Inflammatory macrophage treated with lipopolysaccharide for 4 hours (primary cell): ENCODE measurements at regions not wholly inside any gene's neighbourhood (a gene's known extent, or its start where the extent isn't known, plus 50 kb on each side); places are given as distances from the start of the nearest gene placed in this dataset.
"Not testable (repeated sequence)": the region's sequence is repeated elsewhere in the genome, so short reads cannot be mapped to it uniquely, and the experiment has no call there.

Experiments used
- DNase-seq: peaks from one replicate; pipeline ENCODE4 v3.0.0-alpha.2; 2020

GRCh38 chr12:83656004-83656403 lies 969.3 kb downstream of the TMTC2 start:
- DNase-seq: no peak

GRCh38 chr12:83642205-83642604 lies 955.5 kb downstream of the TMTC2 start:
- DNase-seq: no peak

- DNase-seq: no peak
Measured at GRCh38 chr12:83641789-83642188, 955.1 kb downstream of the TMTC2 start.

DNA sequence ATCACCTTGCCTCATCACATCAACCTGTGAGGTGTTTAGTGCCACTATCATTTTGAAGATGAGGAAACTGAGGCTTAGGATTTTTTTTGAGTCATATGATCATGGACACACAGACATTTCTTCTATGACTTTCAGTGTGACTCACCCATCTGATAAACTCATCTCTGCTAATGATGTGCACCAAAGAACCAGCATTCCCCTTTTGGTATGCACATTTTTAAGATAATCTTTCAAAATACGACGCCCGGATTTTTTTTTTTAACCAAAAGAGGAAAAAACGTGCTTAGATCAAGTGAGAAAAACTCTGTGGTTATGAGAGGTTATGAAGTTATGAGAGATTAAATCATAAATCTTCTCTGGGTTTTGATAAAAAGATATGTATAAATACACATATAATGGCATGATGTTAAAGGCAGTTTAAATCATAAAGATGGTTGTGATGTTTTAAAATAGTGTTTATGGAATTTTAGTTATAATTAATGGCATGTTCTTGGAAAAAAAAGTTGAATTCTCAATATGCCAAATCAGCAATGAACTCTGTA lies 948.1 kb downstream of the TMTC2 start:
- DNase-seq: no peak

DNA sequence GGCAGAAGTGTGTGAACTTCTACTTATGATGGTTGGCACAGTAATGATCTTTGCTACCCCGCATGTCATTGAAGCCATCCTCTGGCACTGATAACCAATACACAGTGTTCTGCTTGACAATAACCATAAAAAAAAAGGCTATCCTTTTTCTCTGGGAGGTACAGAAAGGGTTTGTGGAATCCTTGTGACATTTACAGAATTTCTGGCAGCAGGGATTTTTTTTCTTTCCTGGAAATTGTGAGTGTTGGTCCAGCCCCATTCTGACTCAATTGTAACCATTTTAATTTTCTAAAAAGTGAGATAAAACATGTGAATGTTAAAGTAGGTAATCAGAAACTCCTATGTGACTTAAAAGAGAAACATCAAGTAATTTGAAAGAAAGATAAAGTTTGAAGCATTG lies 943.8 kb downstream of the TMTC2 start:
- DNase-seq: no peak

GRCh38 chr12:83629931-83630330 lies 943.2 kb downstream of the TMTC2 start:
- DNase-seq: no peak

DNA sequence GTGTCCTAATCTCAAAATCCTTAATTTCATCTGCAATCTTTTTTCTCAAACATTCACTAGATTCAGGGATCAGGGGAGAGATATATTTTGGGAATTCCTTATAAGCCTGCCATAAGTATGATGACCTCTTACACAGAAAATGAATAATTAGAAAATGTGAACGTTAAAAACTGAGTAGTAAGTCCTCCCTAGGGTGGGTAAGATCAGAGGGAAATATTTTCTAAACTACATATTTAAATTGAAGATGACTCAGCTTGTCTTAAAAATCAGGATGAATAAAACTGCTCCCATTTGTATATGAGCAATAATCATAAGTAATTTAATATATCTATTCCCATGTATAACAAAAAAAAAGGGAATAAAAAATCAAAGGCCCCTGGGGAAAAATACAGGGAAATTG lies 935.5 kb downstream of the TMTC2 start:
- no peak for DNase-seq

- DNase-seq: no peak
Measured at GRCh38 chr12:83619973-83620372, 933.3 kb downstream of the TMTC2 start.

GRCh38 chr12:83615152-83615551 lies 928.4 kb downstream of the TMTC2 start:
- no peak for DNase-seq

DNA sequence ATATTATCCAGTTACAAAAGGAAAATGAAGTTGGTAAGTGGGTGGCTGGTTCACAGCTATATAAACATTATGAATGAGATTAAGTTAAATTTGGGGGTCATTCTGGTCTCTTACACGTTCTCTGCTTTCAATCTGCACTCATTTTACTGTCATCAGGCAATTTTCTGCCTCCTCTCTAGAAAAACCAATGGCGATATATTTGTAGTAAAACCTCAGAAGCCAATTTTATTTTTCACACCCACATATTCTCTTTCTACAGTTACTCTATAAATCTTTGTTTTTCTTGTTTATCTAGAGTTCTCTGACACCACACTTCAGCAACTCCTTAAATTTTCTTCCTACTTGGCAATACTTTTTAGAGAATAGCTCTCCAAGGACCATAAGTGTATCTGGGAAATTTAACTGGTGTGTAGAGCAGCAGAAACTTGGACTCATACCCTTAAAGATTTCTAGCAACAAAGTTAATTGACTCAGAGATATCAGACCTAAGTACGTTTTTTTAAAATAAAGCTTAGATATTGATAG lies 926.9 kb downstream of the TMTC2 start:
- DNase-seq: no peak

- no peak for DNase-seq
Measured at GRCh38 chr12:83603106-83603505, 916.4 kb downstream of the TMTC2 start.

DNA sequence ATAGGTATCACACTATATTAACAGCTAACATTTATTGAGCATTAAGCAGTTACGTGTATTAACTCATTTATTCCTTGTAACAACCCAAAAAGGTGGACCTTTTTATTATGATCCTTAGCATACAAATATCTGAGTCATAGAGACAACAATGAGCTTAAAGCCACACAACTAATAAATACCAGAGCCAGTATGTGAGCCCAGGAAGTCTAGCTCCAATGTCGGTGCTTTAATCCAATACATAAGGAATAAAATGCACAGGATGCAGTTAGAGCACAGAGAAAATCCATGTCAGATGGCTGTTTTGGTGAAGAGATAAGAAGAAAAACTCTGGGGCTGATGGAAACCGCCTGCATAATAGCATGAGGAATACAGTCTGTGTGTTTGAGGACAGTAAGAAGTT lies 888.6 kb downstream of the TMTC2 start:
- no peak for DNase-seq

DNA sequence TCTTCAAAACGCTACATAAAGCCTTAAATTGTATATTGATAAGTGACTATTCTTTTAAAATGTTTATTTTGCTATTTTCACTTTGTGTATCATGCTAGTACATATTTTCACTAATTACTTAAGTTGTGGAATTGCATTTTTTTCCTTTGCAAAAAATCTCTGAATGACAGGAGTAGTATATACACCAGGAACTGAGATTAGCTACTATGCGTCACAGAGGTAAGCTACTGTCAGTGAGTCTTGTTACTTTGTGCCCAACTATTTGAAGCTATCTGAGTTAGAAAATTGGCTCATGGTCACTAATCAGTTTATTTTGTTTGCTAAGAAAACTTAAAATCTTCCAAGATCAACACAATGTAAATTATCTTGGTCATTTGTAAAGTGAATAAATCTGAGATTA lies 887.4 kb downstream of the TMTC2 start:
- no peak for DNase-seq

DNA sequence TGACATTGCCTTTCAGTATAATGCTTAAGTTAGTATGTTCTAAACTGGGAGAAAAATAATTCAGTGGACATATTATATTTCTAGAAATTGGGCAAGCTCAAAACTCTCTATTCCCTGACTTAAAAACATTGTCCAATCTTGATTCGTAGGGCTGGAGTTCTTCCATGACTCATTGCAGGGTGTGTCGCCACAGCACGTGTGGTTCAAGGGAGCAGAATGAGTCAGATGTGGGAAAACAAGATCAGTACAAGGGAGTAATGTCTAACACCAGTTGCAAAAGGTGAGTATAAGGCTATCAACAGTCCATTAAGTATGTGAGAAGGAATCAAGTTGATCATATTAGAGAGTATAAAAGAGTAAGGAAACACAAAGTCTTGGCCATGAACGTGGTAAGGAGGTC lies 887.0 kb downstream of the TMTC2 start:
- DNase-seq: no peak

DNA sequence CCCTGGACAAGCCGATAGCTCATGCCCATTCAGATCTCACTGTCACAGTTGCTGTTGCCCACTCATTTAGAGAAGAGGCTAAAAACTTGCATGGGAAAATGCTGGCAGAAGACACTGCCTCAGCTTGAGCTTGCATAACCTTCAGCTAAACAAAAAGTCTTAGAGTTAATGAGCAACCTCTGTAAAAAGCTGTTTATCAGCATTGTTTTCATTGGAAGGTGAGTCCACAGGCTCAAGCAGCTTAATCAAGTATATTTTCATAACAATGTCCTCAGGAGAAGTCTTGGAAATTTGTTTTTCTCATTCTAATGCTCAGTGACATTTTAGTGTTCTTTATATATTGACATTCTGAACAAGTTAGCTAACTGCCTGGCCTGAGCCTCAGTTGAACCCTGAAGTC lies 872.9 kb downstream of the TMTC2 start:
- DNase-seq: no peak

DNA sequence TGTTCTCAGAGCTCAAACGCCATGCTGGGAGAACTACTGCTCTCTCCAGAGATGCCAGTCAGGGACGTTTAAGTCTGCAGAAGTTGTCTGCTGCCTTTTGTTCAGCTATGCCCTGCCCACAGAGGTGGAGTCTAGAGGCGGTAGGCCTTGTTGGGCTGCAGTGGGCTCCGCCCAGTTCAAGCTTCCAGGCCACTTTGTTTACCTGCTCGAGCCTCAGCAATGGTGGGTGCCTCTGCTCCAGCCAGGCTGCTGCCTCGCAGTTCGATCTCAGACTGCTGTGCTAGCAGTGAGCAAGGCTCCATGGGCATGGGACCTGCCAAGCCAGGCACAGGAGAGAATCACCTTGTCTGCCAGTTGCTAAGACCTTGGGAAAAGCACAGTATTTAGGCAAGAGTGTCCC lies 869.3 kb downstream of the TMTC2 start:
- not testable (repeated sequence) for DNase-seq

DNA sequence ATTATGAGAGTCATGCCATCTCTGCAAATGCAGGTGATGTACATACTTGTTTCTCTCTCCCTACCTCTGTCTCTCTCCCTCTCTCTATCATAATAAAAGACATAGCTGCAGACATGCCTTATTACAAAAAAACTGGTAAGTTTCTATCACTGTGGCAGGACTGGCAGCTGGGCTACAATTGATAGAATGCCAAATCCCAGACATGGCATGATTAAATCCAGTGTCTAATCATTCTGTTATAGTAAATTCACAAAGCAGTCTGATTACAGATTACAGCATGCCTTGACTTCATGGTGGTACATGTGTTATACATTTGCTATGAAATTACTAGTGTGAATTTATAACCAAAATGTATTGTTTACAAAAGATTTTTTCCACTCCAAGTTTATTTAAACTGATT lies 854.7 kb downstream of the TMTC2 start:
- no peak for DNase-seq

DNA sequence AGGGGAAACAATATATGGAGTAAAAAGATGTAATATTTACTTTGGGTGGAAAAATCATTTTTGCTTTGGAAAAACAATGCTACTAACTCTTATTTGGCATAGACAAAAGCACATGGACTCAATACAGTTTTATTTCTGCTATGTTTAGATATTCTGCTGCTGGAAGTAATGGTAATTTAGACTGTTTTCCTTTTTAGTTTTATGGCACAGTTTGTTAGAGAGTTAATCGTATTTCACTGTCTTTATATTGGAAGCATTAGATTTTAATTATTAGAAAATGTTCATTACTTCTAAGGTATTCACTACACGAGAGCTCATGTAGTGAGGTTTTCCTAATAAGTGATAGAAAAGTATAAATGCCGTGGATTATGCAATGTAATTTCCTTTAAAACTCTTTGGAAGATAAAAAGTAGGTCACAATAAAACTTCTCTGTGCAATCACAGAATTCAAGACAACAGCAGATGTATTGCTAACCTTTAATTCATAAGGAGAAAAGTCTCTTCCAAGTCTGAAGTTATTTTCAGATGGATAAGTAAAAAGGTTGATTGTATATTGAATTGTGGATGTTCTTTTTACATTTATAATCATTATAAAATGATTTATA lies 851.8 kb downstream of the TMTC2 start:
- DNase-seq: no peak

GRCh38 chr12:83537428-83538053 lies 850.8 kb downstream of the TMTC2 start:
- no peak for DNase-seq

DNA sequence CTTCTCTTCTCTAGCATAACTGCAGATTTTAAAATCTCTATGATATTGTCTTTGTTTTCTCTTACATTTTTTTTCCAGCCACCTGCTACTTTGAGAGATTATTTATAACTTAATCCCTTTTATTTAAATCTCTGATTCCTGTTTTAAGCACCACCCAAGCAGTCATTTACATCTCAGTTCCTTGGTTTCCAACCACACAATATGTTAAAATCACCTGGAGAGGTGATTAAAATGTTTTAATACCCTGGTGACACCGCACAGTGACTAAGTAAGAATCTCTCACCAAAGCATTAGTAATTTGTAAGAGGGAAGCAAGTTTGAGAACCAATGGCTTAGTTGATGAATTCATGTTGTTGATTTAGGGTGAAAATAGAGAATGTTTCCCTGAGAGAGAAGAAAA lies 849.8 kb downstream of the TMTC2 start:
- no peak for DNase-seq

DNA sequence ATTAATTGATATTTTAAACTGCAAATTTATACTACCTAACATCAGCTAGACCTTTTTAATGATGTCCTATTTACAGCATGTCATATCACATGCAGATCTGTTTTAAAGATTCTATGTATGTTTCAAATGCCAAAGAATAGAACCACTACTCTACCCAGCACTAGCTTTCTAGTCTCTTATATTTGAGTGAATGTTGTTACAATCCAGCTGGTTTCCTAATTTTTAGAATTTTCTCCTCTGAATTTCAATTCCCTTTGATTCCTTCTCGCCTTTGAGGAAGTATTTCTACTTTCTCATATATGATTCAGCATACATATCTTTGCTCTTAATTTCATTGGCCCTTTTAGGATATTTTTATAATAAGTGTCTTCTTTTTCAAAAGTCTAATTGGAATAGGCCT lies 841.9 kb downstream of the TMTC2 start:
- no peak for DNase-seq

DNA sequence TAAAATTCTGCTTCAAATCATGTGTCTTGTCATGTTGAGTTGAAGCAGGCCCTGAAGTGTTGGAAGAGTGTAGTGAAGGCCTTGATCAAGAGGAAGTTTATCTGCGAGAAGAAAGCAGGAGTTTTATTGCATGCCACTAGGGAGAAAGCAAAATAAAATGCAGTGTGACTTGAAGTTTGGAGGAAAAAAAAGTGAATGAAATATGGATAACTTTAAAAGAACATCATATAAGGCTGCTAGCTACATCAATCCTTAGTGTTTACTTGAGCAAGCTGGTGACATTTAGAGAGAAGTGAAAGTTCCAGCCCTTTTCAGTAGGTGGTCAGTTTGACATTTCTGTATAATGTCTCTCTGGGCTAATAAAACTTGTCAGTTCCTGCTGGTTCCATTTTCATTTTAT lies 841.1 kb downstream of the TMTC2 start:
- no peak for DNase-seq

GRCh38 chr12:83515306-83516026 lies 828.8 kb downstream of the TMTC2 start:
- no peak for DNase-seq

- no peak for DNase-seq
Measured at GRCh38 chr12:83514372-83514771, 827.7 kb downstream of the TMTC2 start.
